ENCODE measurements at regions not wholly inside any gene's neighbourhood (a gene's known extent, or its start where the extent isn't known, plus 50 kb on each side); places are given as distances from the start of the nearest gene placed in this dataset.
A peak's percentile ranks its signal among the peaks of the same experiment; 100 is the strongest.

GRCh38 chr12:111173391-111173790 is 195.5 kb downstream of the PHETA1 start:
- DNase-seq = no peak

- DNase-seq = no peak
Measured at GRCh38 chr12:111172786-111173185, 196.1 kb downstream of the PHETA1 start.

- DNase-seq = no peak
Measured at GRCh38 chr12:111171832-111172231, 197.1 kb downstream of the PHETA1 start.

DNA sequence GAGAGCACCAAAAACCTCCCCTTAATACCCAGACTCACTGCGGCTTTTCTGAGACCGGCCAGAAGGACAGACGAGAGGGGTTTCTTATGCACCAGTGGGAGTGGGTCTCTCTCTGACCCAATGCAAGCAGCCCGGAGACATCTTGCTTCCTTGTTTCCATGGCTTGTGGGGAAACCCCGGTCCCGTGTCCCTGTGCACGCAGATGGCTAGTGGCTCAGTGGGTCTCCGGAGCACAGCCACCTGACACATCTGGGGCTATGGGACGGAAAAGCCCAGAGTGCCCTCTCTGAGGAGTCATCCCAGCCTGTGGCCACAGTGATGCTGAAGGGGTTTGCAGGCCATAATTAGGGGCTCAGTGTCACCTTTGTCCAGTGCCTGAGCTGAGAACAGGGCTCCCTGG is 197.6 kb downstream of the PHETA1 start:
- DNase-seq = no peak

GRCh38 chr12:111170543-111170942 is 198.4 kb downstream of the PHETA1 start:
- peak; percentile 17 to 56 for DNase-seq

DNA sequence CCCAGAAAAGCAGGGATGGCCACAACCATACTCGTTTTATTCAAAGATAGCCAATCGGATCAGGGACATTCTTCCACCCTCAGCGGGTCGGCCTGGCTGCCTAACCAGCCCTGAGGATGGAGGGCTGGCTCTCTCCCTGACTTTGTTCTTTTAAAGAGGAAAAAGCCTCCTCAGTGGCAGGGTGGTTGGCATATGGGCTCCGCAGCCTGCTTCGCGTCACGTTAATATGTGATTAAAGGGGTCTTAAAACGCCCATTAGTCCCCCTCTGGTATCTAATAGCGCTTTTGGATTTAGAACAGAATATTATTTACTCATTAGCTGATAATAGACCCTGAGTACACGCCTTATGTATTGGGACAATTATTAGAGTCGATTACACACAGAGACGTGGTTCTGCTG is 199.4 kb downstream of the PHETA1 start:
- DNase-seq = no peak

DNA sequence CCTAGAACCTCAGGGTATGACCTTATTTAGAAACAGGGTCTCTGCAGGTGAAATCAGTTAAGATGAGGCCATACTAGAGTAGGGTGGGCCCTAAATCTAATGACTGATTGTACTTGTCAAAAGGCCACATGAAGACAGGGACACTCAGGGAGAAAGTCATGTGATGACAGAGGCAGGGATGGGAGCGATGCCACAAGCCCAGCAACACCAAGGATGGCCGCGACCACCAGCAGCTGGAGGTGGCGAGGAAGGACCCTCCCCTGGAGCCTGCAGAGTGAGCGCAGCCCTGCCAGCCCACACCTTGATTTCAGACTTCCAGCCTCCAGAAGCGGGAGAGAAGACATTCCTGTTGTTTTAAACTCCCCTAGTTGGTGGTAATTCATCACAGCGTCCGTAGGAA is 199.9 kb downstream of the PHETA1 start:
- DNase-seq = no peak

GRCh38 chr12:111168009-111168900 is 200.6 kb downstream of the PHETA1 start:
- DNase-seq = no peak

DNA sequence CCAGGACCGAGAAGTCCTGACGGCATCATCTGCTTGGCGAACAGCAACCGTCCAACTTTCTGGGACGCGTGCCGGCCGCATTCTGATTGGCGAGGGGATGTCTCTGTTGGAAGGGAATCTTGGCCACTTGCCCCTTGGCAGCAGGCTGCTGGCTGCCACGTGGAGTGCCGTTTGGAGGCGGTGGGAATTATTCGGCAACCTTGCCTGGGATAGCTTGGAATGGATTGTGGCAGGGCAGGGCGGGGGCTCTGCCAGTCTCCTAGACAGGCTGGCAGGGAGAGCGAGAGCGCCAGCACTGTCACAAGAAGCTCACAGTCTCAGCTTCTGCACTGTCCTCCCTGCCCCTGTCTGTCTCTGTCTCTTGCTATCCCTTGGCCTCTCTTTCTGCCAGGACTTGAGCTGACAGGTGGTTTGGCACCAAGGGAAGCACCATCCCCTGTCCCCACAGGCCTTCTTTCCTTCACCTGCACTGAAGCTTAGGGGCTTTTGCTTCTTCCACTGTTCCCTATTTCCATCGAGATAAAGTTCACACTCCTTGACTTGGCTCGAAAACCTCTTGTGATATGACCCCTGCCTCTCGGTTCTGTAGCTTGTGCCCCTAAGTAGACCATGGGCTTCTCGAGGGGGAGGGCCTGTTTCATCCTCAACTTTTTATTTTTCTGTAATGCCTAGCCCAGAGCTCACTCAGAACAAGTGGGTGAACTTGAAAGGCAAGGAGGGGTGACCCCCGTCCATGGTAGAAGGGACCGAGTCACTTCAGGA is 201.9 kb downstream of the PHETA1 start:
- no peak for DNase-seq

- no peak for DNase-seq
Measured at GRCh38 chr12:111164833-111165525, 203.9 kb downstream of the PHETA1 start.

DNA sequence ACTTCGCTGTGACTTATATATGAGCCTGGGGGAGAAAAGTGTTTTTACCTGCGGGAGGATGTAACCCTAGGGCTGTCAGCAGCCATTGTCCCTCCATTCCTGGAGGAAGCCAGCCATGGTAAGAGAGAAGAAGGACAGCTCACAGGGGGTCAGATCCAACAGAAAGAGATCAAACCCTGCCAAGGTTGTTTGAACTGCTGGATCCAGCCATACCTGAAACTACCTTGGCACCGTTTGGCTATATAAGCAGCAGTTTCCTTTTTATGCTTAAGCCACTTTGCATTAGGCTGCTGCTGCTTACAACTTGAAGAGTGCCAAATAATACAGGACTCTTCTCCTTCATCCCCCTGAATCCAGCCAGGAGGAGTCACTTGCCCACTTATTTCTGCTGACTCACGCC is 205.5 kb downstream of the PHETA1 start:
- no peak for DNase-seq

GRCh38 chr12:111161898-111162297 is 207.0 kb downstream of the PHETA1 start:
- no peak for DNase-seq

GRCh38 chr12:111160350-111161241 is 208.3 kb downstream of the PHETA1 start:
- no peak for DNase-seq

DNA sequence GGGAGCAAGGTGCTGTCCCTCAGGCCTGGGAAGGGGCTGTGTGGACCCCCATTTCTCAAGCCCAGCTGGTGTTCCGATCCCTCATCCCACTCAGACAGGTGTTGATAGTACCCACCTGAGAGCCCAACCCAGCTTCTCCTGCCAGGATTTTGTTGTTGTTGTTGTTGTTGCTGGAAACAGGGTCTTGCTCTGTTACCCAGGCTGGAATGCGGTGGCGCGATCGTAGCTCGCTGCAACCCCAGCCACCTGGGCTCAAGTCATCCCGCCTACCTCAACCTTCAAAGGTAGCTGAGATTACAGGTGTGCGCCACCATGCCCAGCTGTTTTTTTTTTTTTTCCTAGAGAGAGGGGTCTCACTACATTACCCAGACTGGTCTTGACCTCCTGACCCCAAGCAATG is 209.9 kb downstream of the PHETA1 start:
- no peak for DNase-seq

DNA sequence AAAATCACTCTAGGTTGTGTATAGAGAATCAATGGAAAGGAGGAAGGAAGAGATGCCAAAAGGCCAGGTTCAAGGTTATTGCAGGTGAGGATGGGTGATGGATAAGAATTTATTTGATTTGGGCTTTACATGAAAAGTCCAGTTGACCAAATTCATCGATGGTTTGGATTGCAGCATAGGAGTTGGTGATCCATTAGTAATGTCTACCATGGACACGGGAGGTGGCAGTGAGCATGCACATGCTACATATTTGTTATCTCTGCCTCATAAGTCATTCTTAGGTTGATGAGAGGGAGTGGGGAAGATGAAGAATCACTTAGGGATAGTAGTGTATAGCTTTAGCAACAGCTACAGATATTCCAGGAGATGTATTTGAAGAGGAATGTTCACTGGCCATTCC is 211.4 kb downstream of the PHETA1 start:
- DNase-seq = no peak

GRCh38 chr12:111156304-111156703 is 212.6 kb downstream of the PHETA1 start:
- no peak for DNase-seq

GRCh38 chr12:111155521-111155920 is 213.4 kb downstream of the PHETA1 start:
- no peak for DNase-seq

- DNase-seq = no peak
Measured at GRCh38 chr12:111155020-111155419, 213.9 kb downstream of the PHETA1 start.

- DNase-seq = no peak
Measured at GRCh38 chr12:111154147-111154834, 214.6 kb downstream of the PHETA1 start.

- DNase-seq = no peak
Measured at GRCh38 chr12:111152561-111152960, 216.3 kb downstream of the PHETA1 start.

- no peak for DNase-seq
Measured at GRCh38 chr12:111150921-111151840, 217.7 kb downstream of the PHETA1 start.
